ENCODE measurements at regions not wholly inside any gene's neighbourhood (a gene's known extent, or its start where the extent isn't known, plus 50 kb on each side); places are given as distances from the start of the nearest gene placed in this dataset.

- TF ChIP-seq ZFX (IDR thresholded peaks at IDR 0.05) (no peak), CTCF (conservative IDR thresholded peaks at IDR 0.05) (no peak)
- no peak overlapping the region for H3K27ac ChIP-seq
Observed at GRCh38 chr6:94548201-94548600, 1029.1 kb upstream of the MANEA start.

- H3K27ac ChIP-seq, result no peak overlapping the region
- TF ChIP-seq ZFX (IDR thresholded peaks at IDR 0.05) (no peak), CTCF (conservative IDR thresholded peaks at IDR 0.05) (no peak)
Observed at GRCh38 chr6:94535798-94536197, 1041.5 kb upstream of the MANEA start.

GRCh38 chr6:94511502-94512088, 1065.7 kb upstream of the MANEA start:
- no peak overlapping the region for H3K27ac ChIP-seq
- TF ChIP-seq CTCF (conservative IDR thresholded peaks at IDR 0.05) (no peak), ZFX (IDR thresholded peaks at IDR 0.05) (no peak)

GRCh38 chr6:94510877-94511276, 1066.5 kb upstream of the MANEA start:
- TF ChIP-seq ZFX (IDR thresholded peaks at IDR 0.05) (no peak), CTCF (conservative IDR thresholded peaks at IDR 0.05) (no peak)
- H3K27ac ChIP-seq, result no peak overlapping the region

- H3K27ac ChIP-seq, result no peak overlapping the region
- TF ChIP-seq CTCF (conservative IDR thresholded peaks at IDR 0.05) (no peak), ZFX (IDR thresholded peaks at IDR 0.05) (no peak)
Observed at GRCh38 chr6:94501516-94501915, 1075.8 kb upstream of the MANEA start.

GRCh38 chr6:94498099-94498498, 1078.7 kb upstream of the EPHA7 start:
- H3K27ac ChIP-seq, result no peak overlapping the region
- no peak for TF ChIP-seq ZFX (IDR thresholded peaks at IDR 0.05)
- no peak for TF ChIP-seq CTCF (conservative IDR thresholded peaks at IDR 0.05)

- TF ChIP-seq ZFX (IDR thresholded peaks at IDR 0.05), result no peak
- no peak for TF ChIP-seq CTCF (conservative IDR thresholded peaks at IDR 0.05)
- no peak overlapping the region for H3K27ac ChIP-seq
Observed at GRCh38 chr6:94494500-94494899, 1075.1 kb upstream of the EPHA7 start.
